Lung (tissue), 11 donors: ENCODE measurements at regions not wholly inside any gene's neighbourhood (a gene's known extent, or its start where the extent isn't known, plus 50 kb on each side); places are given as distances from the start of the nearest gene placed in this dataset.

ENCODE experiments used
- ATAC-seq: fragments of 200-7000 bp; cut with Tn5 transposase; one replicate; pipeline ENCODE4 v1.9.1; 2020; ENCODE audit warnings: moderate number of reproducible peaks; ENCODE audit not compliant: insufficient read depth, low FRiP score
- DNase-seq, 3 donors: peaks; one replicate each; pipeline ENCODE4 v3.0.0-alpha.2; 2013 to 2017
- H3K27ac ChIP-seq, 2 donors: one replicate each; pipeline ENCODE4 v1.5.1; 2013; ENCODE audit warnings: mild to moderate bottlenecking in 2 of 2, moderate library complexity in 2 of 2, control low read depth in 1 of 2, inconsistent platforms in 1 of 2, low read depth in 1 of 2, low read length in 1 of 2
- H3K27me3 ChIP-seq, 3 donors: one replicate each; pipeline ENCODE4 v1.5.1; 2013; ENCODE audit warnings: low read length in 2 of 3; ENCODE audit not compliant: control insufficient read depth in 3 of 3, insufficient read depth in 3 of 3
- H3K36me3 ChIP-seq, 4 donors: one replicate each; pipeline ENCODE4 v1.5.1; 2013; ENCODE audit warnings: low read length in 4 of 4, mild to moderate bottlenecking in 1 of 4, moderate library complexity in 1 of 4; ENCODE audit not compliant: control insufficient read depth in 4 of 4, insufficient read depth in 4 of 4
- H3K4me1 ChIP-seq, 5 donors: one replicate each; pipeline ENCODE4 v1.5.1; 2013; ENCODE audit warnings: low read length in 5 of 5, mild to moderate bottlenecking in 2 of 5, moderate library complexity in 1 of 5; ENCODE audit not compliant: control insufficient read depth in 5 of 5, insufficient read depth in 5 of 5
- H3K4me3 ChIP-seq: one replicate; pipeline ENCODE4 v1.5.1; 2013; ENCODE audit warnings: mild to moderate bottlenecking, control low read depth, moderate library complexity
- H3K9ac ChIP-seq, 2 donors: one replicate each; pipeline ENCODE4 v1.5.1; 2013; ENCODE audit warnings: low read length in 2 of 2, control low read depth in 1 of 2; ENCODE audit not compliant: insufficient read depth in 1 of 2
- H3K9me3 ChIP-seq, 4 donors: one replicate each; pipeline ENCODE4 v1.5.1; 2013; ENCODE audit warnings: low read length in 3 of 4, mild to moderate bottlenecking in 1 of 4, moderate library complexity in 1 of 4; ENCODE audit not compliant: control insufficient read depth in 4 of 4, insufficient read depth in 3 of 4
- CTCF ChIP-seq: IDR thresholded peaks from 2 replicates; pipeline ENCODE4 v1.5.1; 2012; ENCODE audit warnings: mild to moderate bottlenecking; ENCODE audit errors: control extremely low read depth, extremely low read depth
- WGBS, 2 donors: extraction: QIAGEN DNeasy Blood & Tissue Kit; methylation state at CpG; one replicate each; pipeline ENCODE4 v1.1.7; 2013; 5-methylcytosine and 5-hydroxymethylcytosine counted together
- donor health status: control.
- donor health status: control.
- donor health status: Bipolar disorder and iron deficiency.
- donor health status: healthy.
- donor health status: DM: yes; HTN: yes; CAD: no.

GRCh38 chr12:87021400-87021799 is 765.2 kb upstream of the MGAT4C start:
- WGBS, 2 donors, result 67 to 69% methylated on average over 2 of the region's 2 CpGs
- DNase-seq (no peak), ATAC-seq (no peak)
- Histone ChIP-seq H3K4me1 (no peaks in the 10 kb centered on the region), H3K36me3 (no peaks in the 10 kb centered on the region), H3K27ac (no peak overlapping the region), H3K9ac (no peak overlapping the region), H3K27me3 (no peaks in the 10 kb centered on the region), H3K4me3 (no peak overlapping the region), H3K9me3 (peaks cover 0 to 5% (median 0%) of the 10 kb centered on the region in 4 donors)
- no peak for TF ChIP-seq CTCF

DNA sequence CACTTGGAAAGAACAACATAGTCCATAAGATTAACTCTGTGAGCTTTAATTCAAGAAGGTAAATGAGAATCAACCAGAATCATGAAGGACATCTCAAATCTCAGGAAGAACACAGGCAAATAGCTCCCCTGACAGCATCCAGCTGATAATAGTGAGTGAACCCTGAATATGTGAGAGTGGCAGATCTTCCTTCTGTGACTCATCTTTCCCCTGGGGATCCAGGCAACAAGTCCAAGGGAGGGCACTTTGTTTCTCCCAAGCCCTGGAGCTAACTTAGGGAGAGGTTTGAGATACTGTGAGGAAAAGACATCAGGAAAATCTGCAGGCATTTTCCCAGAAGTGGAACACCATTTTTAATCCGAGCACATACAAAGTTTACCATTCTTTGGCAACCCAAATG is 763.9 kb upstream of the MGAT4C start:
- no peak overlapping the region for H3K4me3 ChIP-seq
- 88 to 91% methylated on average over 1 of the region's 1 CpG for WGBS, 2 donors
- no peak for TF ChIP-seq CTCF
- ATAC-seq, result no peak
- H3K4me1 ChIP-seq, result no peaks in the 10 kb centered on the region
- peaks cover 0 to 5% (median 0%) of the 10 kb centered on the region in 4 donors for H3K9me3 ChIP-seq
- H3K27me3 ChIP-seq, result no peaks in the 10 kb centered on the region
- H3K9ac ChIP-seq, result no peak overlapping the region
- DNase-seq, result no peak
- H3K27ac ChIP-seq, result no peak overlapping the region
- H3K36me3 ChIP-seq, result no peaks in the 10 kb centered on the region

DNA sequence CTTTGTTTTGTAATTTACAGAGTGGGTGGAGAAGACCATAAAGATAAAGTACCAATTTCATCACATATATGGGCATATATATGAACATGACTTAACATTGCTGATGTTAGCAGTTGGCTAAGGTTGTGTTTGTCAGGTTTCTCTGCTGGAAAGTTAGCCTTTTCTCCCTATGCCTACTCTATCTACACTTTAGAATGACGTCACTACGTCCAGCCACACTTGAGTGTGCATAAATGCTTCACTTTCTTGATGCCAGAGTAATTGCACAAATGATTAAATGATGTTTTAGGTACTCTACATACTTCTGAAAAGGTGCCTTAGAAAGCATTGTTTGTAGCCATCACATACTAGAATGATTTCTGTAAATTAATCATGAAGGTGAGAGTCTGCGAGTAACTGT is 759.2 kb upstream of the MGAT4C start:
- Histone ChIP-seq H3K27me3 (no peaks in the 10 kb centered on the region), H3K27ac (no peak overlapping the region), H3K9me3 (no peaks in the 10 kb centered on the region), H3K4me3 (no peak overlapping the region), H3K36me3 (no peaks in the 10 kb centered on the region), H3K9ac (no peak overlapping the region), H3K4me1 (no peaks in the 10 kb centered on the region)
- WGBS, 2 donors, result 67 to 91% methylated on average over 3 of the region's 3 CpGs
- DNase-seq (no peak), ATAC-seq (no peak)
- no peak for TF ChIP-seq CTCF

GRCh38 chr12:87008785-87009384 is 752.7 kb upstream of the MGAT4C start:
- Histone ChIP-seq H3K4me3 (no peak overlapping the region), H3K9ac (no peak overlapping the region), H3K27ac (no peak overlapping the region), H3K9me3 (peaks cover 0 to 4% (median 0%) of the 10 kb centered on the region in 4 donors), H3K4me1 (no peaks in the 10 kb centered on the region), H3K36me3 (no peaks in the 10 kb centered on the region), H3K27me3 (no peaks in the 10 kb centered on the region)
- DNase-seq, result no peak
- WGBS, 2 donors, result 59 to 71% methylated on average over 1 of the region's 1 CpG
- no peak for TF ChIP-seq CTCF
- no peak for ATAC-seq
